PC-9 (cell line): ENCODE measurements at regions not wholly inside any gene's neighbourhood (a gene's known extent, or its start where the extent isn't known, plus 50 kb on each side); places are given as distances from the start of the nearest gene placed in this dataset.

ENCODE experiments used
- EZH2 ChIP-seq: fragments of 200-600 bp; sonication (generic); IDR thresholded peaks from 2 replicates; pipeline ENCODE4 v1.8.0; 2017; ENCODE audit warnings: antibody characterized with exemption, low read depth
- TF ChIP-seq, protein P1 (sequence below): fragments of 200-600 bp; sonication (generic); conservative IDR thresholded peaks from 2 replicates; pipeline ENCODE4 v1.6.1; 2017; ENCODE audit warnings: mixed run types, antibody characterized with exemption, mild to moderate bottlenecking, moderate library complexity

- TF ChIP-seq, protein P1, sequence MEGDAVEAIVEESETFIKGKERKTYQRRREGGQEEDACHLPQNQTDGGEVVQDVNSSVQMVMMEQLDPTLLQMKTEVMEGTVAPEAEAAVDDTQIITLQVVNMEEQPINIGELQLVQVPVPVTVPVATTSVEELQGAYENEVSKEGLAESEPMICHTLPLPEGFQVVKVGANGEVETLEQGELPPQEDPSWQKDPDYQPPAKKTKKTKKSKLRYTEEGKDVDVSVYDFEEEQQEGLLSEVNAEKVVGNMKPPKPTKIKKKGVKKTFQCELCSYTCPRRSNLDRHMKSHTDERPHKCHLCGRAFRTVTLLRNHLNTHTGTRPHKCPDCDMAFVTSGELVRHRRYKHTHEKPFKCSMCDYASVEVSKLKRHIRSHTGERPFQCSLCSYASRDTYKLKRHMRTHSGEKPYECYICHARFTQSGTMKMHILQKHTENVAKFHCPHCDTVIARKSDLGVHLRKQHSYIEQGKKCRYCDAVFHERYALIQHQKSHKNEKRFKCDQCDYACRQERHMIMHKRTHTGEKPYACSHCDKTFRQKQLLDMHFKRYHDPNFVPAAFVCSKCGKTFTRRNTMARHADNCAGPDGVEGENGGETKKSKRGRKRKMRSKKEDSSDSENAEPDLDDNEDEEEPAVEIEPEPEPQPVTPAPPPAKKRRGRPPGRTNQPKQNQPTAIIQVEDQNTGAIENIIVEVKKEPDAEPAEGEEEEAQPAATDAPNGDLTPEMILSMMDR: no peak
- TF ChIP-seq EZH2: no peak
Observed at GRCh38 chr3:4008205-4008604, 209.0 kb downstream of the LRRN1 start.
